KMS-11 (cell line): ENCODE measurements at regions not wholly inside any gene's neighbourhood (a gene's known extent, or its start where the extent isn't known, plus 50 kb on each side); places are given as distances from the start of the nearest gene placed in this dataset.

Source experiments
- H2AFZ ChIP-seq: fragments of 200-600 bp; sonication (generic); 2 replicates; pipeline ENCODE4 v1.6.1; 2016; ENCODE audit warnings: antibody characterized with exemption, mixed run types, low read depth
- H3K27ac ChIP-seq: fragments of 200-600 bp; sonication (generic); 2 replicates; pipeline ENCODE4 v1.6.1; 2016; ENCODE audit warnings: mild to moderate bottlenecking, mixed run types
- H3K27me3 ChIP-seq: fragments of 200-600 bp; sonication (generic); 2 replicates; pipeline ENCODE4 v1.6.1; 2017; ENCODE audit warnings: mild to moderate bottlenecking, low read depth, mixed run types, moderate library complexity; ENCODE audit not compliant: insufficient read depth
- H3K36me3 ChIP-seq: fragments of 200-600 bp; sonication (generic); 2 replicates; pipeline ENCODE4 v1.6.1; 2017; ENCODE audit warnings: mild to moderate bottlenecking, mixed run types; ENCODE audit not compliant: insufficient read depth
- H3K4me1 ChIP-seq: fragments of 200-600 bp; sonication (generic); 2 replicates; pipeline ENCODE4 v1.6.1; 2016; ENCODE audit warnings: mild to moderate bottlenecking, low read depth, mixed run types; ENCODE audit not compliant: poor library complexity, severe bottlenecking
- H3K4me2 ChIP-seq: fragments of 200-600 bp; sonication (generic); 2 replicates; pipeline ENCODE4 v1.7.0; 2016; ENCODE audit warnings: mild to moderate bottlenecking, mixed run types
- H3K4me3 ChIP-seq: fragments of 200-600 bp; sonication (generic); IDR thresholded peaks from 2 replicates; pipeline ENCODE4 v1.6.1; 2017; ENCODE audit warnings: low read depth, low read length, mixed read lengths; ENCODE audit not compliant: insufficient read depth
- H3K79me2 ChIP-seq: fragments of 200-600 bp; sonication (generic); 2 replicates; pipeline ENCODE4 v1.6.1; 2016; ENCODE audit warnings: low read depth, mixed run types; ENCODE audit not compliant: insufficient read depth
- H3K9ac ChIP-seq: fragments of 200-600 bp; sonication (generic); 2 replicates; pipeline ENCODE4 v1.6.1; 2016; ENCODE audit warnings: mild to moderate bottlenecking, mixed run types
- H4K20me1 ChIP-seq: fragments of 200-600 bp; sonication (generic); 2 replicates; pipeline ENCODE4 v1.6.1; 2016; ENCODE audit warnings: mild to moderate bottlenecking, mixed run types; ENCODE audit not compliant: insufficient read depth
- CTCF ChIP-seq: fragments of 200-600 bp; sonication (generic); conservative IDR thresholded peaks from 2 replicates; pipeline ENCODE4 v1.6.1; 2017; ENCODE audit warnings: low read depth, mild to moderate bottlenecking, antibody characterized with exemption, low read length, moderate library complexity, mixed read lengths

GRCh38 chr7:65731129-65731528 lies 141.7 kb upstream of the VKORC1L1 start:
- Histone ChIP-seq H3K4me1 (no peaks in the 10 kb centered on the region), H3K9ac (no peak overlapping the region), H3K36me3 (no peaks in the 10 kb centered on the region), H3K27me3 (no peaks in the 10 kb centered on the region), H3K27ac (no peak overlapping the region), H3K4me2 (no peak overlapping the region), H3K79me2 (no peaks in the 10 kb centered on the region), H4K20me1 (no peaks in the 10 kb centered on the region), H3K4me3 (no peak overlapping the region), H2AFZ (no peak overlapping the region)
- no peak for TF ChIP-seq CTCF

GRCh38 chr7:65731562-65732035 lies 141.3 kb upstream of the VKORC1L1 start:
- H3K9ac ChIP-seq, result no peak overlapping the region
- no peak overlapping the region for H3K4me2 ChIP-seq
- no peaks in the 10 kb centered on the region for H4K20me1 ChIP-seq
- H3K27ac ChIP-seq, result no peak overlapping the region
- no peak overlapping the region for H3K4me3 ChIP-seq
- TF ChIP-seq CTCF, result no peak
- H3K4me1 ChIP-seq, result no peaks in the 10 kb centered on the region
- H3K36me3 ChIP-seq, result no peaks in the 10 kb centered on the region
- H3K79me2 ChIP-seq, result no peaks in the 10 kb centered on the region
- no peak overlapping the region for H2AFZ ChIP-seq
- no peaks in the 10 kb centered on the region for H3K27me3 ChIP-seq

- no peak overlapping the region for H3K4me2 ChIP-seq
- no peak overlapping the region for H2AFZ ChIP-seq
- H3K36me3 ChIP-seq, result no peaks in the 10 kb centered on the region
- H4K20me1 ChIP-seq, result no peaks in the 10 kb centered on the region
- H3K27me3 ChIP-seq, result no peaks in the 10 kb centered on the region
- no peak overlapping the region for H3K27ac ChIP-seq
- no peak overlapping the region for H3K9ac ChIP-seq
- H3K4me3 ChIP-seq, result no peak overlapping the region
- H3K4me1 ChIP-seq, result no peaks in the 10 kb centered on the region
- H3K79me2 ChIP-seq, result peaks cover 5% of the 10 kb centered on the region; the same call in 1 of the 2 replicates
- TF ChIP-seq CTCF, result no peak
Measured at GRCh38 chr7:65744406-65744805, 128.5 kb upstream of the VKORC1L1 start.

GRCh38 chr7:65746398-65746669 lies 126.5 kb upstream of the VKORC1L1 start:
- no peak overlapping the region for H3K4me3 ChIP-seq
- H3K27me3 ChIP-seq, result no peaks in the 10 kb centered on the region
- TF ChIP-seq CTCF, result no peak
- no peaks in the 10 kb centered on the region for H3K36me3 ChIP-seq
- H3K4me2 ChIP-seq, result no peak overlapping the region
- H3K4me1 ChIP-seq, result peaks cover 6% of the 10 kb centered on the region
- peaks cover 16% of the 10 kb centered on the region for H3K79me2 ChIP-seq
- no peaks in the 10 kb centered on the region for H4K20me1 ChIP-seq
- H3K9ac ChIP-seq, result no peak overlapping the region
- H2AFZ ChIP-seq, result no peak overlapping the region
- no peak overlapping the region for H3K27ac ChIP-seq

- Histone ChIP-seq H3K36me3 (no peaks in the 10 kb centered on the region), H3K27me3 (no peaks in the 10 kb centered on the region), H3K4me1 (peaks cover 10% of the 10 kb centered on the region), H4K20me1 (no peaks in the 10 kb centered on the region), H3K27ac (no peak overlapping the region), H3K4me3 (no peak overlapping the region), H2AFZ (no peak overlapping the region), H3K9ac (no peak overlapping the region), H3K4me2 (no peak overlapping the region), H3K79me2 (peaks cover 40% of the 10 kb centered on the region)
- no peak for TF ChIP-seq CTCF
Measured at GRCh38 chr7:65749039-65749438, 123.8 kb upstream of the VKORC1L1 start.
